Caco-2 (cell line): ENCODE measurements at regions not wholly inside any gene's neighbourhood (a gene's known extent, or its start where the extent isn't known, plus 50 kb on each side); places are given as distances from the start of the nearest gene placed in this dataset.

Source experiments
- BruUV-seq: library from RNA; stranded (reverse); fragments of 400-500 nt; replicated peaks from 2 replicates; lab custom pipeline; 2021; lab: Mats Ljungman, UMichigan
- CTCF ChIA-PET: fragments of 300-600 bp; sonication (Branson Sonifier 250); formaldehyde crosslinking; loops from one replicate; lab custom pipeline; 2022; ENCODE audit warnings: antibody characterized with exemption; lab: Charles Lee
- POLR2A ChIA-PET: fragments of 300-600 bp; sonication (Branson Sonifier 250); formaldehyde crosslinking; loops from one replicate; lab custom pipeline; 2022; ENCODE audit warnings: antibody characterized with exemption; lab: Charles Lee
- DNase-seq, 2 experiments: peaks; one replicate each; pipeline versions ENCODE4 v3.0.0 to v3.0.0-alpha.2; 2020 to 2022
- H3K27me3 ChIP-seq: replicated peaks from 2 replicates; pipeline ENCODE4 v1.6.0; 2011; ENCODE audit warnings: low read length; ENCODE audit not compliant: control insufficient read depth, insufficient read depth
- H3K36me3 ChIP-seq: 2 replicates; pipeline ENCODE4 v1.5.1; 2011; ENCODE audit warnings: low read length; ENCODE audit not compliant: control insufficient read depth, insufficient read depth
- H3K4me1 ChIP-seq: fragments of 250-450 bp; sonication (Bioruptor Pico); 2 replicates; pipeline ENCODE4 v1.5.1; 2020; ENCODE audit warnings: mild to moderate bottlenecking
- H3K4me3 ChIP-seq: 2 replicates; pipeline ENCODE4 v1.5.1; 2011; ENCODE audit warnings: low read depth, mild to moderate bottlenecking, control low read depth, low read length
- H3K9me3 ChIP-seq: fragments of 250-450 bp; sonication (Bioruptor Pico); 2 replicates; pipeline ENCODE4 v1.5.1; 2020; ENCODE audit warnings: mild to moderate bottlenecking, moderate library complexity
- H3K27ac Mint-ChIP-seq: one replicate; pipeline ENCODE4 v1.8.0; 2022; ENCODE audit warnings: mixed read lengths; ENCODE audit not compliant: unreplicated experiment
- H3K27me3 Mint-ChIP-seq: one replicate; pipeline ENCODE4 v1.8.0; 2022; ENCODE audit warnings: mixed read lengths; ENCODE audit not compliant: insufficient read depth, unreplicated experiment
- H3K36me3 Mint-ChIP-seq: one replicate; pipeline ENCODE4 v1.8.0; 2022; ENCODE audit warnings: mild to moderate bottlenecking, mixed read lengths; ENCODE audit not compliant: insufficient read depth, unreplicated experiment
- H3K4me1 Mint-ChIP-seq: one replicate; pipeline ENCODE4 v1.8.0; 2022; ENCODE audit warnings: low read depth, mixed read lengths; ENCODE audit not compliant: unreplicated experiment
- H3K4me3 Mint-ChIP-seq: one replicate; pipeline ENCODE4 v1.8.0; 2022; ENCODE audit warnings: mild to moderate bottlenecking, moderate library complexity, mixed read lengths; ENCODE audit not compliant: unreplicated experiment
- H3K9me3 Mint-ChIP-seq: one replicate; pipeline ENCODE4 v1.8.0; 2022; ENCODE audit warnings: mixed read lengths; ENCODE audit not compliant: unreplicated experiment
- intact Hi-C: fragments of 100-400 bp; cut with micrococcal nuclease; formaldehyde crosslinking; loops from one replicate; pipeline ENCODE4 v1.10.0; 2022; ENCODE audit not compliant: unreplicated experiment
- TF ChIP-seq, protein P1 (sequence below), 2 experiments: fragments of 200-600 bp in 1 of 2; IDR thresholded peaks; 1 replicate in 1 of 2; 2 replicates in 1 of 2; pipeline versions ENCODE4 v1.5.1 to v1.8.0; 2011 to 2022; ENCODE audit warnings: antibody characterized with exemption in 1 of 2, control low read depth in 1 of 2, inconsistent platforms in 1 of 2, low read depth in 1 of 2, low read length in 1 of 2, mild to moderate bottlenecking in 1 of 2, moderate library complexity in 1 of 2; ENCODE audit not compliant: insufficient read depth in 1 of 2, severe bottlenecking in 1 of 2, unreplicated experiment in 1 of 2

GRCh38 chr21:25427828-25428227 is 179.5 kb downstream of the MRPL39 start:
- DNase-seq, result no peak
- CTCF ChIA-PET, result no interaction called here
- Histone ChIP-seq H3K27me3 (no peaks in the 10 kb centered on the region), H3K9me3 (no peaks in the 10 kb centered on the region), H3K36me3 (no peaks in the 10 kb centered on the region), H3K4me3 (no peak overlapping the region), H3K4me1 (no peaks in the 10 kb centered on the region)
- H3K36me3 Mint-ChIP-seq, result no peaks in the 10 kb centered on the region
- H3K27ac Mint-ChIP-seq, result no peak overlapping the region
- POLR2A ChIA-PET, result no interaction called here
- TF ChIP-seq, protein P1, sequence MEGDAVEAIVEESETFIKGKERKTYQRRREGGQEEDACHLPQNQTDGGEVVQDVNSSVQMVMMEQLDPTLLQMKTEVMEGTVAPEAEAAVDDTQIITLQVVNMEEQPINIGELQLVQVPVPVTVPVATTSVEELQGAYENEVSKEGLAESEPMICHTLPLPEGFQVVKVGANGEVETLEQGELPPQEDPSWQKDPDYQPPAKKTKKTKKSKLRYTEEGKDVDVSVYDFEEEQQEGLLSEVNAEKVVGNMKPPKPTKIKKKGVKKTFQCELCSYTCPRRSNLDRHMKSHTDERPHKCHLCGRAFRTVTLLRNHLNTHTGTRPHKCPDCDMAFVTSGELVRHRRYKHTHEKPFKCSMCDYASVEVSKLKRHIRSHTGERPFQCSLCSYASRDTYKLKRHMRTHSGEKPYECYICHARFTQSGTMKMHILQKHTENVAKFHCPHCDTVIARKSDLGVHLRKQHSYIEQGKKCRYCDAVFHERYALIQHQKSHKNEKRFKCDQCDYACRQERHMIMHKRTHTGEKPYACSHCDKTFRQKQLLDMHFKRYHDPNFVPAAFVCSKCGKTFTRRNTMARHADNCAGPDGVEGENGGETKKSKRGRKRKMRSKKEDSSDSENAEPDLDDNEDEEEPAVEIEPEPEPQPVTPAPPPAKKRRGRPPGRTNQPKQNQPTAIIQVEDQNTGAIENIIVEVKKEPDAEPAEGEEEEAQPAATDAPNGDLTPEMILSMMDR (IDR thresholded peaks at IDR 0.05; ENCODE audit: insufficient read depth in 1 of 2, low read depth in 1 of 2, low read length in 1 of 2, severe bottlenecking in 1 of 2, unreplicated experiment in 1 of 2), result no peak
- BruUV-seq, result no TSS peak
- no peaks in the 10 kb centered on the region for H3K9me3 Mint-ChIP-seq
- H3K4me3 Mint-ChIP-seq, result no peak overlapping the region
- H3K27me3 Mint-ChIP-seq, result peaks cover 7% of the 10 kb centered on the region
- no peaks in the 10 kb centered on the region for H3K4me1 Mint-ChIP-seq
- intact Hi-C loops, result no loop called here

GRCh38 chr21:25426580-25426979 is 180.7 kb downstream of the MRPL39 start:
- no peak overlapping the region for H3K4me3 Mint-ChIP-seq
- no peak for DNase-seq
- H3K27me3 Mint-ChIP-seq, result peaks cover 7% of the 10 kb centered on the region
- Histone ChIP-seq H3K4me3 (no peak overlapping the region), H3K27me3 (no peaks in the 10 kb centered on the region), H3K4me1 (no peaks in the 10 kb centered on the region), H3K36me3 (no peaks in the 10 kb centered on the region), H3K9me3 (no peaks in the 10 kb centered on the region)
- POLR2A ChIA-PET, result no interaction called here
- TF ChIP-seq, protein P1 (IDR thresholded peaks at IDR 0.05; ENCODE audit: insufficient read depth in 1 of 2, low read depth in 1 of 2, low read length in 1 of 2, severe bottlenecking in 1 of 2, unreplicated experiment in 1 of 2), result no peak
- no peaks in the 10 kb centered on the region for H3K4me1 Mint-ChIP-seq
- H3K36me3 Mint-ChIP-seq, result no peaks in the 10 kb centered on the region
- H3K27ac Mint-ChIP-seq, result no peak overlapping the region
- intact Hi-C loops, result no loop called here
- BruUV-seq, result no TSS peak
- CTCF ChIA-PET, result no interaction called here
- no peaks in the 10 kb centered on the region for H3K9me3 Mint-ChIP-seq

DNA sequence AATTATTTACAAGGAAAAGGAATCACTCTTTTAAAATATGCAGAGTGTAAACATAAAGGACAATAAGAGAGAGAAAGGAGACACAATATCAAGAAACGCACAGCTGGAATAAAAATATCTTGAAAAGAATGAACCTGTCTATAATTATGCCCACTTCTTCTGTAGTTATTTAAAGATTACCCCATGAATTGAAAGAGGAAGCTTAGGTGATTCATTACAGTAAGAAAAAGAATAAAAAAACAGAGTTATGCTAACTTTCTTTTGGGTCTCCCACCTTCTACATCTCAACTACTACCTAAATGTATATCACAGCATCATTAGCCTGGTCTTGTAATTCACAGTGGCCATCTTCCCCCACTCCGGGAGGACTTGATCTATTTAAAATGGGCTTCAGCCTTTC is 182.1 kb downstream of the MRPL39 start:
- Mint-ChIP-seq H3K27ac (no peak overlapping the region), H3K27me3 (peaks cover 7% of the 10 kb centered on the region), H3K4me1 (no peaks in the 10 kb centered on the region), H3K4me3 (no peak overlapping the region), H3K36me3 (no peaks in the 10 kb centered on the region), H3K9me3 (no peaks in the 10 kb centered on the region)
- intact Hi-C loops, result no loop called here
- Histone ChIP-seq H3K4me1 (no peaks in the 10 kb centered on the region), H3K4me3 (no peak overlapping the region), H3K36me3 (no peaks in the 10 kb centered on the region), H3K9me3 (no peaks in the 10 kb centered on the region), H3K27me3 (no peaks in the 10 kb centered on the region)
- BruUV-seq, result no TSS peak
- ChIA-PET CTCF (no interaction called here), POLR2A (no interaction called here)
- TF ChIP-seq, protein P1 (IDR thresholded peaks at IDR 0.05; ENCODE audit: insufficient read depth in 1 of 2, low read depth in 1 of 2, low read length in 1 of 2, severe bottlenecking in 1 of 2, unreplicated experiment in 1 of 2), result no peak
- no peak for DNase-seq
